OCI-M1 (cell line): ENCODE measurements at regions not wholly inside any gene's neighbourhood (a gene's known extent, or its start where the extent isn't known, plus 50 kb on each side); places are given as distances from the start of the nearest gene placed in this dataset.

Experiments used
- DNase-seq: peaks from one replicate; lab custom pipeline; 2025; lab: John Stamatoyannopoulos, UW

DNA sequence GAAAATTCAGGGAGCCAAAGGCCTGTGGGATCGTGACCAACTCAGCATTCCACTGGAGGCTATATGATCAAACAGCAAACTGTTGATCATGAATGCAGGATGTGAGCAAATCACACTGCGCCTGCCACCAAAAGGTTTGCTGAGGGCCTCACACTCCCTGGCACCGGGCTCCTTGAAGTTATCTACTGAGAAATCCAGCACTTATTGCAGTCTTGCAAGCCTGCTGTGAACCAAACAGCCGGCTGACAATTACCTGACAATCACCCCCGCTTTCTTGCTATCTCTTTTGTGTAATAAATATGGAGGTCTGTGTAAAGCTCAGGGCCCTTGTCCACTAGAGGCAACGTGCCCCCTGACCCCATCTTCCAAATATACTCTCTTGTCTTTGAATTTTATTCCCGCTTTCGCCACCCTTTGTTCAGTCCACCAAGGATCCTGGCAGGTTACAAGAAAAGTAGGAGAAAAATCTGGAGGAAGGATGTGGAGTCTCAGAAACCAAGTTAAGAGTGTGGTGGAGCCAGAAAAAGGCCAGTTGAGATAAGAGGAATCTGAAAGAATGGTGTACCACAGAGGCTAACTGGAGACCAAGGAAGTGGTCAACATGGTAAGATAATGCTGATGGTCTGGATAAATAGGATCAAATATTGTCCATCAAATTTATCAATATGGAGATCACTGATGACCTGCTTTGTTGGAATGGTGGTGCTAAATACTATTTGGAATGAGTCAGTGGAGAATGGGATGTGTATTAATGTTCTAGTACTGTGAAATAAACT is 229.2 kb downstream of the ALX1 start:
- no peak for DNase-seq

DNA sequence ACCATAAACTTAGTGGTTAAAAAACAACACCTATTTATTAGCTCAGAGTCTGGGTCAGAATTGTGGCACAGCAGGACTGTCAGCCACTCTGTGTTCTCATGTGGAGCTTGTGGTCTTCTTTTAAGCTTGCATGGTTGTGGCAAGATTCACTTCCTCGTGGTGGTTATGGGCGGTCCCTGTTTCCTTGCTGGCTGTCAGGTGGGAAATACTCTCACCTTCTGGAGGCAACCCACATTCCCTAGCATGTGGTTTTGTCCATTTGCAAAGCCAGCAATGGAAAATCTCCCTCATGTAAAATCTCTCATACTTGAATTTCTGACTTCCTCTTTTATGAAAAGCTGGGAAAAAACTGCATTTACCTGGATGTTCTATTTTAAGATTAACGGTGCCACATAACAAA is 229.8 kb downstream of the ALX1 start:
- DNase-seq: peak; percentile 32

DNA sequence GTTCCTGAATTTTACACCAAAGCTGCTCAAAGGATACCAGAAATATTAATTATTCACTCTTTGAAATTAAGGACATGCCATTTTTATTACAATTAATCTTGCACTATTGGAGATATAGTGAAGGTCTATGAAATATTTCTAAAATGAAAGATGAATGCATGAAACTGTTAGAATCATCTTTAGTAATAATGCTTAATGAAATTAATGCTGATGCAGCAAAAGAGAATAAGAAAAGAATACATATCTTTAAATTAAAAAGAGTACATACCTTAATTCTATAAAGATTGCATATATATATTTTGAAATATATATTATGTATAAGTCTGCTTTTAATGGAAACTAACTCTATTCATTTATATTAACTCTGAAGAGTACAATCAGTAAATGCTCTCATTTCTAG is 236.0 kb downstream of the ALX1 start:
- no peak for DNase-seq

DNA sequence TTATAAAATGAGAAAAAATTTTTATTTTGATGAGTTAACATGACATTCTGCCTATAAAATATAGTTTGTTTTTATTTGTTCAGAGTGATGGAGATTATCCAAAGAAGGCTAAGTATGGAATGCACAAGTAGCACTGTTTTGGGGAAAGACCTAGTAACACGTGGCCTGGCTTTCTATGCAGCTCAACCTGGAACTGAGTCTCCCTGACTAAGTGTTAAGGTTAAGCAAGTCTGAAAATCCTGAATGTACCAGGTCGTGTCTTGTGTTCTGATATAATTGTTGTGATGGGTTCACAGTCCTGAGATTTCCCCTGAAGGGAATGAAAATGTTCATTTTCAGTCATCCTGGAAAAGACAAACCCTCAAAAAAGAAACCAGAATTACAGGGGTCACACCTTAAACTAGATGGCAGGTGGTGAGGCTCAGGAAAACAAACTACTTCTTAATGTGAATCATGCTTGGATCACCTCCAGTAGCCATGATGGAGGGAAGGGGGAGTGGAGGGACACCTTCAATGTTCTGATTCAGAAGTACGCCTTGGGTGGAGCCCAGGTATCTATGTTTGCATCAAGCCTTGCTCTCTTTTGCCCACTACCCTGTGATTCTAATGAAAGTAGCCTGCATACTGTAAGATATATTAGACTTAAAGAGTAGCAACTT is 236.8 kb downstream of the ALX1 start:
- no peak for DNase-seq

DNA sequence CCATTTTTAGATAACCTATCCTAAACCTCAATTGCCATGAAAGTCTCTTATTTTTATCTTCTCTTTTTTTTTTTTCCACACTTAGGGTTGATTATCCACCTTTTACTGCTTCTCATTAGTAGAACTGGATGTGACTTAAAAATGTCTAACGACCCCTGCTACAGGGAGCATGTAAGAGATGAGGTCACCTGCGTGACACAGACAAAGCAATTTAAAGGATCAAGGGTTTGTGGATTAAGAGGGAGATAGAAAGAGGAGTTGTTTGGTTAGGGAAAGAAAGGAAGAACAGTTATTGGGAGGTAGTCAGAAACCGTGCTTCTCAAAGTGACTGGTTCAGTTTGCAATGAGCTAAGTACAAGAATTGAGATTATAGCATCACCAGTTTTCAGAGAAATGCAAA is 239.1 kb downstream of the ALX1 start:
- no peak for DNase-seq

DNA sequence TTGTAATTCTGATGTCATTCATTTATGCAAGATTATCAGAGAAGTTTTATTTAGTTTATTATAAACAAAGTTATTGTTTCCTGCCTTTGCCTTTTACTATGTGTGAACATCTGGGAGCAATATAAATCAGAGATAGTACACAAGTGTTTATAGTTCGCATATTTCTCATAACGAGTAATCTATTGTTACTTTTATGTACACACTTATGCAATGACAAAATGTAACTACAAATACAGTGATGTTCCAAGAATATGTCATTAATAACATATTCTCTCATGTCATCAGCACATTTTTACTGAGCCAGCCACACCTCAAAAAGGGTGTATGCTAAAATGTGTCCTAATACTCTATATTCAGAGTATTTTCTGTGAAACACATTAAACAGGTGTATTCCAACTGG is 243.2 kb downstream of the ALX1 start:
- DNase-seq: no peak

DNA sequence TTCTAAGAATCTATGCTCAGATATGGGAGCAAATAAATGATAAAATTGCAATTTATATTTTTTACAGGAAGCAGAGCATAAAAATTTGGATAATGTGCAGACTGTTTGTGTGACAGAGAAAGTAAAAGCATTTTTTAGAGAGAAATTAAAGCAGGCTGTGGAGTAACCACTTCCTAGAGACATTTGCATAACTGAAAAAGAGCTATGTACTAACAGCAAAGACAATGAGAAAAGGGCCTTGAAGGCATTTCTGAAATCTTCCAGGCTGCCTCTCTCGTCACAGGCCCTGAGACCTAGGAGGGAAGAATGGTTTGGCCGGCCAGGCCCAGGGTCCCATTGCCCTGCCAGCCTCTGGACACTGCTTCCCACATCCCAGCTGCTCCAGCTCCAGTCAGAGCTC is 247.2 kb downstream of the ALX1 start:
- DNase-seq: no peak

DNA sequence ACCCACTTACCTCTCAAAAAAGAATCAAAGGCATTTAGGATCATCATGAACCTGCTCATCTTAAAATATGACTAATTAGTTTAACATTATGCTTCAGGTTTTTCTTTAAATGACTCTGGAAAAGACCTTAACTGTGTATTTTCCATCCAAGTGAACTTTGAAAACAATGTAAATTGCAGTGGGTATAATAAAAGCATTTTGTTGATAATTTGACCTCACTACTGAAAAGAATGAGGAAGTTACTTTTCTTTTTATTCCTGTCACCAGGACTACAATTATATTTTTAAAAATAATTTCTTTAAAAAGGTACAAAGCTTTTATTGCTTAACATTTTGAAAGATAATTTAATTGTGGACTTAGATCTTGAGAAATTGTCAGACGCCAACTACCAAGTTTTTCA is 249.9 kb downstream of the ALX1 start:
- no peak for DNase-seq

DNA sequence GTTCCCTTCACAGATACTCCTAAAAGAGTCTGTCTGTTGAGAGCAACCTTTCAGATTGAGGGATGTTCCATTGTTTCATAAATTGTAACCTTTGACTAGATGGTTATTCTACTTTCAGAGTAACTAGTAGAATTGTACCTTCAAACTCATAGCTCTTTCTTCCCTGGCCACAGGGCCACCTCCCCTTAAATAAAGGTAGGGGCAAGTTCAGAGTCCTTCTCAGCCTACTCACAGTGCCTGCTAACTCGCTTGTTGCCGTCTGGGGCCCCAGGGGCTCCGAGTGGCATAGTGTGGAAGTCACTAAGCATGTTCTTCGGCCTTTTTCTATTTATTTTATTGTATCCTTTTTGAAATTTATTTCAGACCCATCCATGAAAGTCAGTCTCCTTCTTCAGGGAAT is 250.4 kb downstream of the ALX1 start:
- DNase-seq: no peak

DNA sequence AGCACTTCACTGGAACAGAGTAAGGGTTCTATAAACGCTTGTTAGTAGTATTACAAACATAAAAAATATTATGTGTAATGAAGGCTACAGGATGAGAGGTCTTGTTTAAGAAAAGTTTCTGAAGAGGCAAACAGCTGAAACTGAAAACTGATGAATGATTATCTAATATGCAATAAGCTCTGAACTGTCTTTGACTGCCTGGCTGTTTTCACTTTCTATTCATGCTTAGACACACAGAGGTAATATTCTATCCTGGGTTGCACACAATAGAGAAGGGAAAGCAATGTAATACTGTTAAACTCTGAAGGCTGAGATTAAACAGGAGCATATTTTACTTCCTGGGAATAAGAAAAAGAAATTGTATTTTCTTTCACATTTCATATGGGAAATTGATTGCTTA is 251.3 kb downstream of the ALX1 start:
- peak; percentile 30 for DNase-seq

DNA sequence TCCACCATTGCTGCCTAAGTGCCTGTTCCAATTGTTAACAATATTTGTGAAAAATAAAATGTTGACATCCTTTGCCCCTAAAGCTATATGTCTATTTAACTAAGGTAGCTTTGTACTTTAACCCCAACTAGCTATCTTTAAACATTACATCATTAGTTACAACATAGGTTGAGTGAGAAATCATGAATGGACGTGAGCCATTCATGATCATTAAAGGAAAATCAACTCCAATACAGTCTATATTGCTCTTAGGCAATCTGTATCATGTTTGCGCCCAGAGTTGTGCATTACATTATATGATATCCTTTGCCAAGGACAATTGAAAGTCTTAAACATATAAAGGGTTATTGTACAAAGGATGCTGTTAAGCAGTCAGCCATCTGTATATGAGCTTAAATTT is 269.6 kb downstream of the ALX1 start:
- DNase-seq: no peak

DNA sequence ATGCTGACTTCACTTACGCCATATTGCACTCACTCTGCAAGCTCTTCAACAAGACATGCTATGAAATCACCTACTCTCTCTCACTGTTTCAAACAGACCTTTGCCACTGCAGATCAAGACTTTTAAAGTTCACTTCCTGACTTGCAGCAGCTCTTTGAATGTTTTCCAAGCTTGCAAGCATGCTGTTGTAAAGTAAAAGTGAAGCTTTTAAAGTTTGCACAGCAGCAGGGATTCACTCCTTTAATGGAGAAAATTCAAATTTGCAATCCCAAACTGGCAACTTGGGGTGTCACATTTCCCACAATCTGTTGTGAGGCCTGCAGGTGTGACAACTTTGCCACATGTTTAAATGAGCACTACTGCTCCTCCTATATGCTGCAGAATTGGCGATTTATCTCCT is 270.9 kb downstream of the ALX1 start:
- no peak for DNase-seq

DNA sequence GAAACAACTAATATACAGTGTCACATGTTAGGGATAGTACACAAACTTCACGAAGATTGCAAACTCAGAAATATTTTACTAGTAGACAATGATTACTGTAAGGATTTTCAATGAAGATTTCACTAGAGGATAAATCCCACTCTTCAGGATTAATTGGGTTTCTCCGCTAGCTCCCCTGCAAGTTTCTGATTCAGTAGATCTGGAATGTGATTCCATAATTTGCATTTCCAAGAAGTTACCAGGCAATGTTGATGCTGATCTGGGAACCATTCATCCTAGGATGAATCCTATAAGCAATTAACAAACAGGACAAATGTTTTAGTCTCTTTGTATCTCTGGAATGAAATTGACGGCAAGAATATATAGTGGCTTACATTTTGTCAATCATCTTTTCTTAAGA is 272.4 kb downstream of the ALX1 start:
- no peak for DNase-seq

DNA sequence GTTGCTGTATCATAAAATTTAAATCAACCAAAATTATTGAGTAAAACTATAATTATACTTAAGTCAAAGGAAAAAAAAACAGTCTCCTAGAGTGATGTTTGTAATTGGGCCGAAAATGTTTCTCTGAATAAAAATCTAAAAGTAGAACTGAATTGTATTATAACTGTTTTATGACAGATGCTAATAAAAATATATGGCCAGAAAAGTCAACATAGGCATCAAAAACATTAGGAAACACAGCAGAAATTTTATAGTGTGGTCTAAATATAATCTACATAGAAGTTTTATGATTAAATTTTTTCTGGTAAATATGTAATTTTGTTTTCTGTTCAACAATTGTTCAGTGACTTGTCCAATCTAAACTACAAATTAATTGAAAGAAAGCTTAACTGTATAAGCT is 277.8 kb downstream of the ALX1 start:
- DNase-seq: no peak

DNA sequence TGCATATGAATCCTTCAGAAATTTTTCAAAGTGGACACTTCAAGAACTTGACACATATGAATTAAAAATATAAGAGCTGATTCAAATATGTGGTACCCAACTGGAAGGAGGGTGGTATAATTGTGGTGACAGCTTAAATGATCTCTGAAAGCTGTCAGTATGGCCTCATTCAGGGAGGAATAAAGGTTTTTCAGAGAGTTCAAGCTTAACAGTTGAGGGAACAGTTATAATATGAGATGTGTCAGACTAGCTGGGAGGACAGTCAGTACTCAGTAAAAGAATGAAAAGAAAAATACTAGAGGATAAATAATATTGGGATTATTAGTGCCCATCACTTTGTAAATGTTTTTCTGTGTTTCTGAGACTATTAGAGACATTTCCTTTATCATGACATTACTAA is 277.5 kb downstream of the RASSF9 start:
- DNase-seq: no peak

DNA sequence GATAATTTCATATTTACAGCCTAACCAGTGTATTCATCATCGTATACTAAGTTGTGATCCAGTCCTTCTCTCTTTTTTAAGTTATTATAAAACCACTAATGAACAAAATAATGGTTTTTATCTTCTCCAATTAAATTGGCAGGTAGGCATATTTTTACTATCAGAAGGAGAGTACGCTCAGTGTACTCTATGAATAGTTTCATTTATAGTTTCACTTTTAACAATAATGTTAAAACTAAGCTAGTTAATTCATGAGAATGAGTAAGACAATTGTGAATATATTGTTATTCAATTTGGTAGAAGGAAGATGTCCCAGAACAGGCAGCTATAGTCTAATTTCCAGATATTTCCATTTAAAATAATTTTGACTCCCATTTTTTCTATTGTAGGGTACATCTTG is 277.1 kb downstream of the RASSF9 start:
- DNase-seq: no peak

DNA sequence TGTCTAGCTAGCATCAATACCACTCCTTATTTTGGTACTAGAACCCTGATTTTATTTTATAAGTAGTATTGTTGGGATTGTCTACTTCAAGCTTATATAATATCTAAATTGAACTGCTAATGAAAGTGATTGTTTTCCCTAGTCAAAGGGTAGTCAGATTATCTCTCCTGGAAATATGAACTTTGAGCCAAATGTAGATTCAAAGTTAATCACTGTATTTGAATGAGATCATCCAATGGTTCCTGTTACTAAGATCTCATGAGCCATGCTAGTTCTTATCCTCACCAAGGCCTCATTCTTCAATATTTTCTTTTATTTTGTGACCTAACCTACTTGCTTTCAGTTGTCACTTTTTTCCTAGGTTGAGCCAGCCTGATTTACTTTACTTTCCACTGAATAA is 276.7 kb downstream of the RASSF9 start:
- no peak for DNase-seq

DNA sequence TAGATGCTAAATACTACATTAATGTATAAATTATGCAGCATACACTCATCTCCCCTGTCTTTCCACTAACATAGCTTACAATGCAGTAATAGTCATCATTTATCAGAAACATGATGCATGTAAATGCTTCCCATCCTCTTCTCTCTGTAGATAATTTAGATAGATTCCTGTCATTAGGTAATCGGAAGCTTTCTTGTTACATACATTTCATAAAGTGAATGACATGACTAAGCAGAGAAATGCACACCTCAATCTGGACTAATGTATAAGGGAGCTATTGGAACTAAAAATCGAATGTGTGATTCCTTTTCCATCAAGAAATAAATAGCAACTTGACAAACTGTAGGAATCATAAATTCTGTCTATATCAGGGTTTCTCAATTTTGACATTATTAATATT is 273.4 kb downstream of the RASSF9 start:
- DNase-seq: no peak

DNA sequence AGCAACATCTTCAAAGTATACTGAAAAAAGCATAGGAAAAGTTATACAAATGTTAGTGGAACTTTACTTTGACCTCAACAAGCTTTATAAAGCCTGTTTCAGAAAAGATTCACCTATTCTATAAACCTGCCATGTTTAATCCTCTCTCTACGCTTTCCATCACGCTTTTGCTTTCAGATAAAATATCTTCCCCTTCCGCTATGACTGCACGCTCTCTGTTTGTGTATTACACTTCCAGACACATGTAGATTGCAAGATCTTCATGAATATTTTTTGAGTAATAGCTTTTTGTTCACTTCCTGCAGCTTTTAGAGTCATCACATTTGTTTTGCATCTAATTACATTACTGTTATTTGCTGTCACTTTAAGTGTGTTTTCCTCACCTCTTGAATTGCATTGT is 271.4 kb downstream of the RASSF9 start:
- no peak for DNase-seq

DNA sequence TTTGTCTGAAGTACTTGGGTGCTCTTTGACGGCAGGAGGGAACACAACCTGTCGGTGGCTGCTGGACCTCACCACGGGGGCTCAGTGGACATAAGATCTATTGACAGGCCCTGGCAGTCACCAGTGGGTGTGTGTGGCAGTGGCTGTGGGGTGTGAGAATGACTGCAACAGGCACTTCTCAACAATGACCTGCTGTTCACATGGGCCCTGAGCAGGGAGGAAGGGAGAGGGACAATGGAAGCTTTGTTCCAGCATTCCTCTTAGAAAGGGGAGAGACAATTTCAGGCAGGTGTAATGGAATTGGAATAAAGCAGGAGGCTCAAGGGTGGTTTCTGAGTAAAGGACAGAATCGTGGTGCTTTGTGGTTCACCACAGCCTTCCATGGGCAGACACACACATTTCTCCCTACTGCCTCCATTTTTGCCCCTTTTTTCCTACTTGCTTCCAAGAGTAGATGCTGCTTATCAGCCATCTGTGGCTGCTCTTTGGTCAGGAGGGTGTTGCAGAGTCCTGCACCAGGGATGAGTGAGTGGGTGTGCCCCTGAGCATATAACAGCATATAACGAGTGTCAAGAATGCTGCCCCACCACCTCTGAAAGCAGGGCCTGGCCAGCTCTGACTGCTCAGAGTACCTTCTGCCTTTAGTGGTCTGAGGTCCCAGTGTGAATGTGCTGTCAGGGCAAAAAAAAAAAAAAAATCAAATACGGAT is 267.7 kb downstream of the RASSF9 start:
- DNase-seq: peak; percentile 11

DNA sequence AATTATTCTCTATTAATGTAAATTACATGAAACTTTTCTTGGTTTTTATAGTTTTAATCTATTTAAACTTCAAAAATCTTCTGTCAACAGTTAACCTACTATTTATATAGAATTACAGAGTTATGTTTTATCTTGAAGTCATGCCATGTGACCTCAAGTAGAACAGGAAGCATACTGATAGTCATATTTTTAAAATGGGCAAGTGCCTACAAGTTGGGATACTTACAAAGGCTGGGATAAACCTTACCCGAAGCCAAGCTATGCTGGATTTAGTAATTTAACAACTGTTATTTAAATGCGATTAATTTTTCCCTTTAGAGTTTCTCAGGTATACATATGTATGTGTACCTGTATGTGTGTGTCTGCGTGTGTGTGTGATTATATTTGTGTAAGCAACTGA is 266.9 kb downstream of the RASSF9 start:
- no peak for DNase-seq

DNA sequence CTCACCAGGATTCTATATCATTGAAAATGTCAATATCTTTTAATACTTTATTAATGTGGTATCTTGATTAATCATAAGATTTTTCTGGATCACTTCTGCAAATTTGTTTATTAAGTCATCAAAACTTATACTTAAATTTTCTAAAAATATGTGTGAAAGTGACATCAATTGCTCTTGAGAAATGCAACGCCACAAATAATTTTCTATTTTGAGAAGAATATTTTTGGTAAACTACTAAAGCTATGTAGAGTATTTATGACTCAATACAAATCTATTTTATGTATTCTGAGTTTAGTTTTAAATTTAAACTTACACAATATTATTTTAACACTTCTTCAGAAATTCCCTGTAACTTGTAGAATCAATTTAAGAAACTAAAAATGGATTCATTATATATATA is 263.3 kb downstream of the RASSF9 start:
- no peak for DNase-seq

DNA sequence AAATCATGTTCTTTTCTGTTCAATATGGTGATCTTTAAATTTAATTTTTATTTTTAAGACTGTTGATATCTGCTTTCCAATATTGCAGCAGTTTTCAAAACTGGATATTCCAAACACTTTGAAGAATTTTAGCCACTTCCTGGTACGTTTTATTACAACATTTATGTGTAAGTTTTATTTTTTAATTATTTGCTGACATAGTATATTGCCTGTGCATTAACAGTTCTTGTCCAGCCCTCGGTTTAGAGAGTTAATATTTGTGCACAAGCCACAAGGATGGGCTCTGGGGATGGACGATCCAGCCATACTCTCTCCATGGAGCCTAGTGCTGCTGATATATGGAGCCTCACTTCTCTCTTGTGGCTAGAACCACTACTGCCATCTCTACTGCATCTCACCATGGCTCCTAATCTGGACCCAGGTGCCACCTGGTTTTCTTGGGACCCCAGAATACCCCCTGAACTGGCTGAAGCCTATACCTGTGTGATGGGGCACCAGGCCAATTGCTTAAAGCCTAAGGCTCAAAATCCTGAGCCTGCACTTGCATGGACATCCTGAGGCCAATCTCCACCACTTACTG is 262.5 kb downstream of the RASSF9 start:
- DNase-seq: no peak
